Endothelial cell of umbilical vein (primary cell): ENCODE measurements at regions not wholly inside any gene's neighbourhood (a gene's known extent, or its start where the extent isn't known, plus 50 kb on each side); places are given as distances from the start of the nearest gene placed in this dataset.

Experiments
- BruUV-seq: library from RNA; stranded (reverse); fragments of 400-500 nt; replicated peaks from 2 replicates; lab custom pipeline; 2021; lab: Mats Ljungman, UMichigan
- CTCF ChIA-PET: fragments of 300-600, 350-600 bp; sonication (Branson Sonifier 250); formaldehyde crosslinking; loops from one replicate; lab custom pipeline; 2021; ENCODE audit warnings: antibody characterized with exemption, inconsistent platforms; lab: Charles Lee
- POLR2A ChIA-PET: fragments of 300-600, 350-600 bp; sonication (Branson Sonifier 250); formaldehyde crosslinking; loops from one replicate; lab custom pipeline; 2021; ENCODE audit warnings: antibody characterized with exemption, inconsistent platforms; lab: Charles Lee
- DNase-seq: peaks from one replicate; pipeline ENCODE4 v3.0.0-alpha.2; 2011; ENCODE audit warnings: low read depth, low spot score
- FAIRE-seq: peaks from 2 replicates; lab custom pipeline; 2011; peaks lifted over from hg19 to GRCh38; lab: Jason Lieb, UNC
- H2AFZ ChIP-seq: 2 replicates; pipeline ENCODE4 v1.6.0; 2012; ENCODE audit warnings: low read depth, low read length, control low read depth, inconsistent platforms
- H3K27ac ChIP-seq: 2 replicates; pipeline ENCODE4 v1.5.1; 2011; ENCODE audit warnings: low read depth, mild to moderate bottlenecking, control low read depth, low read length, moderate library complexity; ENCODE audit not compliant: insufficient read depth
- H3K27me3 ChIP-seq, 2 experiments: 2 replicates each; pipeline versions ENCODE4 v1.6.0 to v1.6.1; 2011; ENCODE audit warnings: low read length in 2 of 2, mixed read lengths in 1 of 2; ENCODE audit not compliant: control insufficient read depth in 2 of 2, insufficient read depth in 2 of 2
- H3K36me3 ChIP-seq, 2 experiments: 2 replicates in 1 of 2; 3 replicates in 1 of 2; pipeline ENCODE4 v1.5.1; 2011; ENCODE audit warnings: low read length in 2 of 2, mild to moderate bottlenecking in 1 of 2, moderate library complexity in 1 of 2; ENCODE audit not compliant: control insufficient read depth in 2 of 2, insufficient read depth in 2 of 2; ENCODE audit errors: extremely low read depth in 1 of 2
- H3K4me1 ChIP-seq: 3 replicates; pipeline ENCODE4 v1.5.1; 2011; ENCODE audit warnings: mild to moderate bottlenecking, low read length; ENCODE audit not compliant: control insufficient read depth, insufficient read depth; ENCODE audit errors: extremely low read depth
- H3K4me2 ChIP-seq: 2 replicates; pipeline ENCODE4 v1.6.1; 2011; ENCODE audit warnings: low read length, control low read depth, mixed read lengths; ENCODE audit not compliant: insufficient read depth
- H3K4me3 ChIP-seq, 3 experiments: fragments of 200-600 bp in 1 of 3; sonication (generic), shearing (Covaris generic) in 1 of 3; replicated peaks in 1 of 3; 2 replicates each; pipeline ENCODE4 v1.5.1; 2011 to 2016; ENCODE audit warnings: control low read depth in 3 of 3, low read length in 3 of 3, mild to moderate bottlenecking in 2 of 3, inconsistent platforms in 1 of 3, low read depth in 1 of 3, moderate library complexity in 1 of 3; ENCODE audit not compliant: insufficient read depth in 1 of 3
- H3K79me2 ChIP-seq: 2 replicates; pipeline ENCODE4 v1.6.0; 2012; ENCODE audit warnings: low read length, inconsistent platforms; ENCODE audit not compliant: control insufficient read depth, insufficient read depth
- H3K9ac ChIP-seq: replicated peaks from 2 replicates; pipeline ENCODE3; 2011; ENCODE audit warnings: low read length, control low read depth; ENCODE audit not compliant: insufficient read depth; ENCODE audit errors: extremely low read depth
- H3K9me1 ChIP-seq: replicated peaks from 3 replicates; pipeline ENCODE4 v1.6.0; 2011; ENCODE audit warnings: mild to moderate bottlenecking, low read length; ENCODE audit not compliant: control insufficient read depth, insufficient read depth; ENCODE audit errors: extremely low read depth
- H3K9me3 ChIP-seq: replicated peaks from 2 replicates; pipeline ENCODE4 v1.5.1; 2012; ENCODE audit warnings: low read length, inconsistent platforms; ENCODE audit not compliant: control insufficient read depth, insufficient read depth
- H4K20me1 ChIP-seq: replicated peaks from 2 replicates; pipeline ENCODE3; 2011; ENCODE audit warnings: mild to moderate bottlenecking, low read length; ENCODE audit not compliant: control insufficient read depth, insufficient read depth; ENCODE audit errors: extremely low read depth
- EZH2 ChIP-seq: IDR thresholded peaks from 2 replicates; pipeline ENCODE4 v1.6.1; 2012; ENCODE audit warnings: borderline replicate concordance, low read depth, mild to moderate bottlenecking, moderate library complexity, low read length, inconsistent platforms; ENCODE audit not compliant: severe bottlenecking
- FOS ChIP-seq: IDR thresholded peaks from 2 replicates; pipeline ENCODE4 v1.6.1; 2011; ENCODE audit warnings: mild to moderate bottlenecking, low read length, moderate library complexity, borderline replicate concordance; ENCODE audit not compliant: insufficient read depth
- GATA2 ChIP-seq: IDR thresholded peaks from 2 replicates; pipeline ENCODE4 v1.7.0; 2011; ENCODE audit warnings: low read depth, mild to moderate bottlenecking, moderate library complexity, mixed read lengths, low read length; ENCODE audit not compliant: insufficient read length, insufficient read depth
- JUN ChIP-seq: IDR thresholded peaks from 2 replicates; pipeline ENCODE4 v1.6.1; 2011; ENCODE audit warnings: borderline replicate concordance, low read depth; ENCODE audit not compliant: insufficient read length, insufficient read depth
- MYC ChIP-seq: IDR thresholded peaks from one replicate; pipeline ENCODE4 v1.6.1; 2011; ENCODE audit warnings: mild to moderate bottlenecking, low read depth, low read length
- POLR2A ChIP-seq: IDR thresholded peaks from 2 replicates; pipeline ENCODE4 v1.6.1; 2012; ENCODE audit warnings: low read depth, mild to moderate bottlenecking, control low read depth, low read length
- POLR2AphosphoS5 ChIP-seq: IDR thresholded peaks from 2 replicates; pipeline ENCODE4 v1.6.1; 2012; ENCODE audit warnings: low read depth, mild to moderate bottlenecking, control low read depth, low read length, moderate library complexity; ENCODE audit not compliant: insufficient read depth
- dilution Hi-C: fragments of 300-500 bp; cut with MboI; formaldehyde crosslinking; loops from one replicate; pipeline ENCODE4 v1.15.0; 2019; ENCODE audit warnings: low sequenced_read_pairs; ENCODE audit not compliant: extremely low pct_ligation_motif_present
- intact Hi-C: fragments of 100-400 bp; cut with micrococcal nuclease; formaldehyde crosslinking; loops from one replicate; pipeline ENCODE4 v1.10.0; 2022
- TF ChIP-seq, protein P1 (sequence below), 2 donors: IDR thresholded peaks; 1 replicate in 1 of 2; 2 replicates in 1 of 2; pipeline ENCODE4 v1.5.1; 2011; ENCODE audit warnings: low read length in 2 of 2, mild to moderate bottlenecking in 2 of 2, moderate library complexity in 2 of 2, control low read depth in 1 of 2, inconsistent platforms in 1 of 2, low read depth in 1 of 2; ENCODE audit not compliant: insufficient read depth in 1 of 2; ENCODE audit errors: extremely low read depth in 1 of 2
- TF ChIP-seq, protein P2 (sequence below): IDR thresholded peaks from 2 replicates; pipeline ENCODE4 v1.6.1; 2011; ENCODE audit not compliant: insufficient read depth, insufficient read length

DNA sequence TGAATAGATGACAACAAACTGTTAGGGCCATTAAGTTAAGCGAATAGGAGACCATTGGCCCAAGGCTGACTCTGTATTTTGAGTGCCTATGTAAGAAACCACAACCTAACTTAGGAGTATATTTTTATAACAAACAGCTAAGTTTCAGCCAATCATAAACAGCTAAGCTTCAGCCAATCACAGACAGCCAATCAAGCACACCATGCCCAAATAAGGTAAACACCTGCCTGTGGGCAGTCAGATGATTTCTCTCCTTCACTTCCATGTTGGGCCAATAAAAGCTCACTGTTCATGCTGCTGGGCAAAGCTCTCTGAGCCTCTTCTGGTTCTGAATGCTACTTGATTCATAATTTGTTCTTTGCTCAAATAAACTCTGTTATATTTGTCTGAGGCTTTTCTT is 344.6 kb downstream of the BTG1 start:
- ChIA-PET POLR2A (no interaction called here), CTCF (interaction anchor here (4.1 kb wide), 1 partner anchor 11 kb away, joined by 21 read pairs; no protein-coding TSS in a partner anchor)
- Histone ChIP-seq H4K20me1 (no peaks in the 10 kb centered on the region), H2AFZ (no peak overlapping the region), H3K4me3 (no peak overlapping the region), H3K9ac (no peak overlapping the region), H3K9me1 (no peaks in the 10 kb centered on the region), H3K36me3 (no peaks in the 10 kb centered on the region), H3K27ac (no peak overlapping the region), H3K27me3 (no peaks in the 10 kb centered on the region), H3K79me2 (no peaks in the 10 kb centered on the region), H3K9me3 (no peaks in the 10 kb centered on the region), H3K4me2 (no peak overlapping the region), H3K4me1 (no peaks in the 10 kb centered on the region)
- no peak for FAIRE-seq
- BruUV-seq = no TSS peak
- dilution Hi-C loops (no loop called here), intact Hi-C loops (no loop called here)
- no peak for TF ChIP-seq EZH2
- no peak for TF ChIP-seq FOS
- no peak for TF ChIP-seq JUN
- no peak for TF ChIP-seq POLR2AphosphoS5
- TF ChIP-seq, protein P1, sequence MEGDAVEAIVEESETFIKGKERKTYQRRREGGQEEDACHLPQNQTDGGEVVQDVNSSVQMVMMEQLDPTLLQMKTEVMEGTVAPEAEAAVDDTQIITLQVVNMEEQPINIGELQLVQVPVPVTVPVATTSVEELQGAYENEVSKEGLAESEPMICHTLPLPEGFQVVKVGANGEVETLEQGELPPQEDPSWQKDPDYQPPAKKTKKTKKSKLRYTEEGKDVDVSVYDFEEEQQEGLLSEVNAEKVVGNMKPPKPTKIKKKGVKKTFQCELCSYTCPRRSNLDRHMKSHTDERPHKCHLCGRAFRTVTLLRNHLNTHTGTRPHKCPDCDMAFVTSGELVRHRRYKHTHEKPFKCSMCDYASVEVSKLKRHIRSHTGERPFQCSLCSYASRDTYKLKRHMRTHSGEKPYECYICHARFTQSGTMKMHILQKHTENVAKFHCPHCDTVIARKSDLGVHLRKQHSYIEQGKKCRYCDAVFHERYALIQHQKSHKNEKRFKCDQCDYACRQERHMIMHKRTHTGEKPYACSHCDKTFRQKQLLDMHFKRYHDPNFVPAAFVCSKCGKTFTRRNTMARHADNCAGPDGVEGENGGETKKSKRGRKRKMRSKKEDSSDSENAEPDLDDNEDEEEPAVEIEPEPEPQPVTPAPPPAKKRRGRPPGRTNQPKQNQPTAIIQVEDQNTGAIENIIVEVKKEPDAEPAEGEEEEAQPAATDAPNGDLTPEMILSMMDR (IDR thresholded peaks at IDR 0.05; ENCODE audit: extremely low read depth in 1 of 2, insufficient read depth in 1 of 2, low read depth in 1 of 2, low read length in 2 of 2) = no peak
- no peak for TF ChIP-seq POLR2A
- TF ChIP-seq GATA2 = no peak
- no peak for TF ChIP-seq MYC
- TF ChIP-seq, protein P2, sequence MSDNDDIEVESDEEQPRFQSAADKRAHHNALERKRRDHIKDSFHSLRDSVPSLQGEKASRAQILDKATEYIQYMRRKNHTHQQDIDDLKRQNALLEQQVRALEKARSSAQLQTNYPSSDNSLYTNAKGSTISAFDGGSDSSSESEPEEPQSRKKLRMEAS = no peak
- no peak for DNase-seq
